ENCODE measurements at regions not wholly inside any gene's neighbourhood (a gene's known extent, or its start where the extent isn't known, plus 50 kb on each side); places are given as distances from the start of the nearest gene placed in this dataset.
"Not testable (repeated sequence)": the region's sequence is repeated elsewhere in the genome, so short reads cannot be mapped to it uniquely, and the experiment has no call there.

DNA sequence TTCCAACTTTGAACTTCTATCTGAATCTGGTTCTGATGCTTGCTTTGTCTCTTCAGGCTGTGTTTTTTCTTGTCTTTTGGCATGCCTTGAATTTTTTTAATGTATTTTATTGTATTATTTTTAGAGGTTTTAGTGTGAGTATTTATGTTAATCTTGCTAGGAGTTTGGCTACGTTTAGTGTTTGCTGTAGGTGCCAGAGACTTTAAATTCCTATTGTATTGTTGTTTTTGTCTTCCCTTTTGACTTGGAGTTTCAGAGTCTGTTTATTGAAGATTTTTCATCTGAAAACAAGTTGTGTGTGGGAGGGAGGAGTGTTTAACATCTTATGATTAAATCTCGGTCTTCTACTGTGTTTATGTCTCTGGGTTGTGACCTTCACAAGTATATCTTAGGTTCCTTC, 956.8 kb downstream of the TLE1 start:
- peak; percentile 46 for DNase-seq

DNA sequence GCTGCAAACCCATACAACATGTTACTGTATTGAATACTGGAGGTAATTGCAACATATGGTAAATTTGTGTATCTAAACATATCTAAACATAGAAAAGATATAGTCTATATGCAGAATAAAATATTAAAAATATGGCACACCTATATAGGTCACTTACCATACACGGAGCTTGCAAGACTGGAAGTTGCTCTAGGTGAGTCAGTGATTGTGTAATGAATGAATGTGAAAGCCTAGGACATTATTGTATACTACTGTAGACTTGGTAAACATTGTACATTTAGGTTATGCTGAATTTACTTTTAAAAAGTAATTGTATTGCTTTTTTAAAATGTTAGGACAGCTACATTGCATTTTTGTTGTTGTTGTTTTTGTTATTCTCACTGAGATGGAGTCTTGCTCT, 968.8 kb downstream of the TLE1 start:
- DNase-seq, result no peak

DNA sequence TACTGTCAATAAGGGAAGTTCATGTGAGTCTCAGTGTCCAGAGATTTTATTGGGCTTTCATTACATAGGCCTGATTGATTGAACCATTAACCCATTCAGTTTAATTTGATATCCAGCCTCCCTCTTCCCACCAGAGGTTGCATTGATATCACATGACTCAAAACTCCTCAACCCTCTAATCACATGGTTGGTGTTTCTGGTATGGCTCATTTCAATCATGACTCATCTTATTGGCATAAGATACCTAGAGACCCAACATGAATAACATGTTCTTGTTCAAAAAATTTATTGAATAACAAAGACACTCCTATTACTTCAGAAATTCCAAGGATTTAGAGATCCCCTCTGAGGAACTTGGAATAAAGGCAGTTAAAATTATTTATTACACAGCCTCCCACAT, 982.2 kb downstream of the TLE1 start:
- no peak for DNase-seq

DNA sequence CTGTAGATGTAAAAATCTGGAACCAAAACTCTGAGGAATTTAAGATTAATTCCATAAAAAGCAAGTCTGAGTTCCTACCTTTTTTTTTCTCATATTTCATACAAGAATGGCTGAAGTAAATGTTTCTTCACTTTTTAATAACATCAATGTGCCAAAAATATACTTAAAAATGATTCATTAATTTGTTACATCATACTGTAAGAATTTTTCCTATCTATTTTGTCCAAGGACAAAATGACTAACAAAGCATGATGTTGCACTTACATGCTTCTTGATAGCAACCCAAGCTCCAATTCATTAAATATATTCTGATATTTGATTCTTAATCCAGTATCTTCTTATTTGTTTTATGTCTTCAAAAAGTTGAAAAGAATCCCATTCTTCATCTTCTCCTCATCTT, 988.3 kb downstream of the TLE1 start:
- DNase-seq, result no peak

GRCh38 chr9:80699511-80699998, 989.8 kb downstream of the TLE1 start:
- DNase-seq, result no peak

DNA sequence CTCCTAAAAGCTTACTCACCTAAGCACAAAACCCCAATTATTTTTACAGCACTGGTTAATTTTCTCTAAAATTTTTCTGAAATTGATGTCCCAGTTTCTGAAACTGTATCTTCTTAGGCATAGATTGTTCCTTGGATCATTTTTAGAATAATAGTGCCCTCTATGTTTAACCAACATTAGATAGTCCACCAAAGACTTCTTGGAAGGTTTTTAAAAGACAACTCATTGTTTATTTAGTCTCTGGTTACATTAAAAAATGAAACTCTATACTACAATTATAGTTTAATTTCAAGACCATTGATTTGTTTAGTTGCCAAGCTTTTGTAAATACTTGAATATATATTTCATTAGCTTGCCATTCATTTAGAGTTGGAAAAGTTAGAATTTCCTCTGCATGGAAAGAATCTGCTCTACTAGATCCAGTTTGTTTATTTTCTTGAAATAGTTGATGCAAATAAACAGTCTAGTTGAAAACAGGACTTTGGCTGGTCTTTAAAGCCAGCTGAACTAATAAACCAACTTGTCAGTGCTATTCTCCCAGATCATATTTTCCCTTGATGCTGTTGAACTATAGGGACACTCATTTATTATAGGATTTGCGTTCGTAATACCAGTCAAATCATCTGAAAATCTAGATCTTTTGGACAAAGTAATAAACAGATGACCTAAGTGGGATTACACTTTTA, 990.5 kb downstream of the TLE1 start:
- no peak for DNase-seq

GRCh38 chr9:80692751-80693150, 996.6 kb downstream of the TLE1 start:
- DNase-seq, result no peak

DNA sequence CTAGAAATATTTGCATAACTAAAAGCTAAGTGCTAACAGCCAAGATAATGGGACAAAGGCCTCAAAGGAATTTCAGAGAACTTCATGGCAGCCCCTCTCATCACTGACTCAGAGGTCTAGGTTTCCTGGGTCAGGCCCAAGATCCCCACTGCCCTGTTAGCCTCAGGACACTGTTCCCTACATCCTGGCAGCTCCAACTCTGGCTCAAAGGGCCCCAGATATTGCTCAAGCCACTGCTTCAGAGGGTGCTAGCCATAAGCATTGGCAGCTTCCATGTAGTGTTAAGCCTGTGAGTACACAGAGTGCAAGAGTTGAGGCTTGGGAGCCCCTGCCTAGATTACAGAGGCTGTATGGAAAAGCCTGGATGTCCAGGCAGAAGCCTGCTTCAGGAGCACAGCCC, 998.1 kb downstream of the TLE1 start:
- DNase-seq, result no peak

- no peak for DNase-seq
Observed at GRCh38 chr9:80690349-80690939, 998.9 kb downstream of the TLE1 start.

- DNase-seq, result no peak
Observed at GRCh38 chr9:80679916-80680315, 1009.4 kb downstream of the TLE1 start.

DNA sequence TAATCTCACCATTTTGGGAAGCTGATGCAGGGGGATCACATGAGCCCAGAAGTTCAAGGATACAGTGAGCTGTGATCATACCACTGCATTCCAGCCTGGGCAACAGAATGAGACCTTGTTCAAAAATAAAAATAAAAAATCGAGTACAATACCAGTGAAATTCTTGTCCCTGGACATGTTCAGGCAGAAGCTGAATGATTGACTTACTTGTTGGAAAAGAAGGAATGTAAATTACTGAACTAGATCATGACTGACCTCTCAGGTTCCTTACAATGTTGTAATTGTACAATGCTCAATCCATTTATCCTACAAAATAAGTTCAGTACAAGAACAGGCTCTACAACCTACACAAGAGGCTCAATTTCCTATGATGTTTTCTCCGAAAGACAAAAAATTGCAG, 1010.4 kb downstream of the TLE1 start:
- no peak for DNase-seq

- DNase-seq, result no peak
Observed at GRCh38 chr9:80673496-80673895, 1015.9 kb downstream of the TLE1 start.

DNA sequence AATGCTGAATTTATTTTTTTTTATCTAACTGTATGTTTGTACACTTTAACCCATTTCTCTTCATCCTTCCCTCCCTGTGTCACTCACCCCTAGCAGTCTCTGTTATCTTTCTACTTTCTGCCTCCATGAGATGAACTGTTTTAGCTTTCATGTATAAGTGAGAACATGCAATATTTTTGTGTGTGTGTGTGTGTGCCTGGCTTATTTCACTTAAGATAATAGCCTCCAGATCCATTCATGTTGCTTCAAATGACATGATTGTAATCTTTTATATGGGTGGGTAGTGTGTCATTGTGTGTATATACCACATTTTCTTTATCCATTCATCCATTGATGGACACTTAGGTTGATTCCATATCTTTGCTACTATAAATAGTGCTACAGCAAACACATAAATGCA, 1023.9 kb downstream of the TLE1 start:
- DNase-seq, result no peak

GRCh38 chr9:80664327-80665210, 1024.8 kb downstream of the TLE1 start:
- DNase-seq, result no peak

DNA sequence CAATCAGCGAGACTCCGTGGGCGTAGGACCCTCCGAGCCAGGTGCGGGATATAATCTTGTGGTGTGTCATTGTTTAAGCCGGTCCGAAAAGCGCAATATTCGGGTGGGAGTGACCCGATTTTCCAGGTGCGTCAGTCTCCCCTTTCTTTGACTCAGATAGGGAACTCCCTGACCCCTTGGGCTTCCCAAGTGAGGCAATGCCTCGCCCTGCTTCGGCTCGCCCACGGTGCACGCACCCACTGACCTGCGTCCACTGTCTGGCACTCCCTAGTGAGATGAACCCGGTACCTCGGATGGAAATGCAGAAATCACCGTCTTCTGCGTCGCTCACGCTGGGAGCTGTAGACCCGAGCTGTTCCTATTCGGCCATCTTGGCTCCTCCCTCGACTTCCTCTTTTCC, 1029.6 kb downstream of the TLE1 start:
- DNase-seq, result not testable (repeated sequence)

- no peak for DNase-seq
Observed at GRCh38 chr9:80651044-80651443, 1038.3 kb downstream of the TLE1 start.

- DNase-seq, result no peak
Observed at GRCh38 chr9:80649496-80649895, 1039.9 kb downstream of the TLE1 start.

- DNase-seq, result no peak
Observed at GRCh38 chr9:80649001-80649420, 1040.3 kb downstream of the TLE1 start.

- DNase-seq, result no peak
Observed at GRCh38 chr9:80648336-80648735, 1041.0 kb downstream of the TLE1 start.

GRCh38 chr9:80646211-80646610, 1043.1 kb downstream of the TLE1 start:
- no peak for DNase-seq

- no peak for DNase-seq
Observed at GRCh38 chr9:80644044-80644443, 1045.3 kb downstream of the TLE1 start.

DNA sequence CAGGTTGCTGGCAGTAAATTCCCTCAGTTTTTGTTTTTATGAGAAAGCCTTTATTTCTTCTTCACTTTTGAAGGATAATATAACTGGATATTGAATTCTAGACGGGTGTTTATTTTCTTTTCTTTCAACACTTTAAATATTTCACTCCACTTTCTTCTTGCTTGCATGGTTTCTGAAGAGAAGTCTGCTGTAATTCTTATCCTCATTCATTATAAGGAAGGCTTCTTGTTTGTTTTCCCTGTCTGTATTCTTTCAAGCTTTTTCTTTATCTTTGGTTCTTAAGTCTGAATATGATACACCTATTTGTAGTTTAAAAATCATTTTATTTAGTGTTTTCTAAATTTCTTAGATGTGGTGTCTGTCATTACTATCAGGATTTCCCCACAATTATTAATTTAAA, 1054.3 kb downstream of the TLE1 start:
- no peak for DNase-seq

DNA sequence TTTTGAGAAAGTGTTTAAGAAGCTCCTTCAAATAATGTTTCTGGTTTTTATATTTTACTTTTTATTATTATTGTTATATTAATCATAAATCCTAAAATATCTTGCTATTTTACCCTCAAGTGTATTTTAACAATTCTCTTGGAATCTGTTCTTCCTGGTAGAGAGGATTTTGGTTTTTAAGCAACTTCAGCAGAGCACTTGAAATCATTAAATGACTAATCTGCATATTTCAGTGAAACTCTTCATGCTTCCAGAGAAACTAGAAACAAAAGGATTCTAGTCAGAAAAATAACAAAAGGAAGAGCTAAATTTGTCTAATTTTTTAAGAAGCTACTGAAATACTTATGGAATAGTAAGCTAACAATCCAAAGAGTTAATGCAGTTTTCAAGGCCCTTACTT, 1057.3 kb downstream of the TLE1 start:
- DNase-seq, result no peak

Measured in left kidney (tissue), 1 donor.